Superior temporal gyrus (tissue), 1 donor: ENCODE measurements at regions not wholly inside any gene's neighbourhood (a gene's known extent, or its start where the extent isn't known, plus 50 kb on each side); places are given as distances from the start of the nearest gene placed in this dataset.

Experiments used
- DNase-seq: peaks from one replicate; pipeline ENCODE4 v3.0.0-alpha.2; 2016; ENCODE audit errors: extremely low spot score

GRCh38 chr11:134801570-134801969, 389.5 kb upstream of the B3GAT1 start:
- no peak for DNase-seq

- DNase-seq = no peak
These were observed 388.8 kb upstream of the B3GAT1 start for GRCh38 chr11:134800826-134801225.

- no peak for DNase-seq
These were observed 388.1 kb upstream of the B3GAT1 start for GRCh38 chr11:134800130-134800529.

GRCh38 chr11:134799386-134799785, 387.3 kb upstream of the B3GAT1 start:
- DNase-seq = peak; percentile 12

- no peak for DNase-seq
These were observed 385.5 kb upstream of the B3GAT1 start for GRCh38 chr11:134797411-134798089.

GRCh38 chr11:134795017-134795416, 383.0 kb upstream of the B3GAT1 start:
- no peak for DNase-seq

GRCh38 chr11:134794192-134794591, 382.1 kb upstream of the B3GAT1 start:
- DNase-seq = no peak

GRCh38 chr11:134792677-134793076, 380.6 kb upstream of the B3GAT1 start:
- no peak for DNase-seq

- no peak for DNase-seq
These were observed 380.0 kb upstream of the B3GAT1 start for GRCh38 chr11:134792044-134792443.

GRCh38 chr11:134791102-134791501, 379.1 kb upstream of the B3GAT1 start:
- no peak for DNase-seq

- DNase-seq = no peak
These were observed 377.1 kb upstream of the B3GAT1 start for GRCh38 chr11:134789104-134789503.

GRCh38 chr11:134786636-134787035, 374.6 kb upstream of the B3GAT1 start:
- DNase-seq = no peak

- DNase-seq = no peak
These were observed 373.7 kb upstream of the B3GAT1 start for GRCh38 chr11:134785660-134786284.

GRCh38 chr11:134785059-134785458, 373.0 kb upstream of the B3GAT1 start:
- no peak for DNase-seq

- no peak for DNase-seq
These were observed 372.5 kb upstream of the B3GAT1 start for GRCh38 chr11:134784568-134784967.

GRCh38 chr11:134784046-134784445, 372.0 kb upstream of the B3GAT1 start:
- DNase-seq = no peak

GRCh38 chr11:134783234-134783633, 371.2 kb upstream of the B3GAT1 start:
- DNase-seq = no peak

GRCh38 chr11:134781380-134781866, 369.4 kb upstream of the B3GAT1 start:
- DNase-seq = no peak

GRCh38 chr11:134780486-134781147, 368.6 kb upstream of the B3GAT1 start:
- no peak for DNase-seq

GRCh38 chr11:134779179-134779578, 367.1 kb upstream of the B3GAT1 start:
- DNase-seq = no peak

GRCh38 chr11:134768463-134768862, 356.4 kb upstream of the B3GAT1 start:
- no peak for DNase-seq

- DNase-seq = no peak
These were observed 353.5 kb upstream of the B3GAT1 start for GRCh38 chr11:134765565-134765964.

- DNase-seq = no peak
These were observed 352.9 kb upstream of the B3GAT1 start for GRCh38 chr11:134764966-134765365.
